ENCODE measurements at regions not wholly inside any gene's neighbourhood (a gene's known extent, or its start where the extent isn't known, plus 50 kb on each side); places are given as distances from the start of the nearest gene placed in this dataset.
A peak's percentile ranks its signal among the peaks of the same experiment; 100 is the strongest.

DNA sequence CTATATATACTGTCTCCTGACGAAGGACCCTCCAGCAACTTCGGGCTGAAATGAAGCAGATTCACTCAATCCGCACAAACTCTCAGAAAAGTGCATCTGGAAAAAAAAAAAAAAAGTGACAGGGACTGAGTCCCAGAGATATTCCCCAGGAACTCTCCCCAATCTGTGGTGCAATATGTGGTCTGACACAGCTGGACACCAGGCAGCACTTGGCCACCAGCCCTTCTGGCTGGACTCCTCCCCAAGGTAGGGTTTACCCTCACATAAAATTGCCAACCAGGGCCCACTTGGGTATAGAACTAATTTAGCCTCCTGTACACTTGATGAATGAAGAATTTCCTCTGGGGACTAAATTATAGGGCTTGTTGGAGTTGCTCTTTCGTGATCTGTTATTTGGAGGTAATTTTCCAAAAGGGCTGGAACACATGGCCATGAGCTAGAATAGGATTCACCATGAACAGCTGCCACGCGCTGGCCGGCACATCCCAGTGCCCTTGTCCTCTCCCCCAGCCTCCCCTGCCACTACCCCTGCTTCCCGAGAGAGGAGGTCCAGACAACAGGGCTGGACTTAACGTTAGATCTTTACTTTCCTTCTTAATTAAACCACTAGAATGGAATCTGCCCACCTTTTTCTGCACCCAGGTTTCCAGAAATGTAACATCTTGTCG lies 379.2 kb downstream of the BMP2 start:
- Mint-ChIP-seq H3K27ac (ENCODE audit: unreplicated experiment) (peak overlapping the region; percentile 75), H3K4me1 (ENCODE audit: low read depth, unreplicated experiment) (peaks cover 7% of the 10 kb centered on the region), H3K27me3 (ENCODE audit: unreplicated experiment) (peaks cover 2% of the 10 kb centered on the region), H3K9me3 (ENCODE audit: unreplicated experiment) (no peaks in the 10 kb centered on the region), H3K36me3 (ENCODE audit: unreplicated experiment) (no peaks in the 10 kb centered on the region), H3K4me3 (ENCODE audit: unreplicated experiment) (no peak overlapping the region)
- TF ChIP-seq CTCF (IDR thresholded peaks at IDR 0.05; ENCODE audit: partially characterized antibody, unreplicated experiment), result no peak
- DNase-seq, result peak; percentile 26

- Mint-ChIP-seq H3K9me3 (ENCODE audit: unreplicated experiment) (no peaks in the 10 kb centered on the region), H3K4me1 (ENCODE audit: low read depth, unreplicated experiment) (peaks cover 7% of the 10 kb centered on the region), H3K36me3 (ENCODE audit: unreplicated experiment) (no peaks in the 10 kb centered on the region), H3K27me3 (ENCODE audit: unreplicated experiment) (peaks cover 2% of the 10 kb centered on the region), H3K27ac (ENCODE audit: unreplicated experiment) (peak overlapping the region; percentile 75), H3K4me3 (ENCODE audit: unreplicated experiment) (no peak overlapping the region)
- TF ChIP-seq CTCF (IDR thresholded peaks at IDR 0.05; ENCODE audit: partially characterized antibody, unreplicated experiment), result no peak
- no peak for DNase-seq
Measured at GRCh38 chr20:7147220-7147601, 379.7 kb downstream of the BMP2 start.

- Mint-ChIP-seq H3K36me3 (ENCODE audit: unreplicated experiment) (no peaks in the 10 kb centered on the region), H3K27me3 (ENCODE audit: unreplicated experiment) (peaks cover under 1% of the 10 kb centered on the region), H3K27ac (ENCODE audit: unreplicated experiment) (no peak overlapping the region), H3K9me3 (ENCODE audit: unreplicated experiment) (no peaks in the 10 kb centered on the region), H3K4me1 (ENCODE audit: low read depth, unreplicated experiment) (peaks cover 3% of the 10 kb centered on the region), H3K4me3 (ENCODE audit: unreplicated experiment) (no peak overlapping the region)
- TF ChIP-seq CTCF (IDR thresholded peaks at IDR 0.05; ENCODE audit: partially characterized antibody, unreplicated experiment), result no peak
- DNase-seq, result no peak
Measured at GRCh38 chr20:7151676-7152470, 384.4 kb downstream of the BMP2 start.

DNA sequence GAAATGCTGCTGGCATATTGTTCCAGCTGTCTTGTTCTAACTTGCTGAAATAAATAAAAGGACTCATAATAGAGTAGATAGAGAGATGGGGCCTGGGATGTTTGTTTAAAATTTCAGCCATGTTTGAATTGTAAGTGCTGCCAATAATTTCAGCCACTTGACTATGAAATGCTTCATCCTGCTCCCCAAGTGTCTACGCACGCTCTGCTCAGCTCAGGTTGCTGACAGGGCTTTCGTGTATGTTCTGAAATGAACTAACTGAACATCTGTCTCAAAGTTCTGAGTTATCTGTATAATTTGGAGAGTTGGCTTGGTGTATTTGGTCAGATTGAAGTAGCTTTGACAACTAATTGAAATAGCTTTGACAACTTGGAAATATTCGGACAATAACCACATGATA lies 387.8 kb downstream of the BMP2 start:
- H3K27ac Mint-ChIP-seq (ENCODE audit: unreplicated experiment), result no peak overlapping the region
- no peaks in the 10 kb centered on the region for H3K27me3 Mint-ChIP-seq (ENCODE audit: unreplicated experiment)
- no peak overlapping the region for H3K4me3 Mint-ChIP-seq (ENCODE audit: unreplicated experiment)
- no peaks in the 10 kb centered on the region for H3K4me1 Mint-ChIP-seq (ENCODE audit: low read depth, unreplicated experiment)
- no peak for DNase-seq
- H3K9me3 Mint-ChIP-seq (ENCODE audit: unreplicated experiment), result no peaks in the 10 kb centered on the region
- TF ChIP-seq CTCF (IDR thresholded peaks at IDR 0.05; ENCODE audit: partially characterized antibody, unreplicated experiment), result no peak
- no peaks in the 10 kb centered on the region for H3K36me3 Mint-ChIP-seq (ENCODE audit: unreplicated experiment)

DNA sequence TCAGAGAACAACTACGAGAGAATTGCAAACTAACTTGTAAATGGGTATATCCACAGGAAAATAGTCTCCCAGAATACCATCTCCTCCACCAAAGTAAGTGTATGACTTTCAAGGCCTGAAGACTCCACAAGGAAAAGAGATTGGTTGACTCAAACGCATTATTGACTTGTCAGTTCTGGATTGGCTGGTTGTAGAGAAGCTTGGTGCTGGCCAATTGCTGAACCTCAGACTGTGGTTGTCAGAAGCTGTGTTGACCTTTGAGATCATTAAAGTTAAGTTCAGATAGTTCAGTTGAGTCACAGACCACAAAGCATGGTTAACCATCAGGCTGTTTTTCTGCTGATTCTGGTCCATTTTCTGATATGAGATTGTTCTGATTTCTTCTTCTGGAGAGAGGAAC lies 388.3 kb downstream of the BMP2 start:
- DNase-seq, result no peak
- no peak overlapping the region for H3K27ac Mint-ChIP-seq (ENCODE audit: unreplicated experiment)
- H3K36me3 Mint-ChIP-seq (ENCODE audit: unreplicated experiment), result no peaks in the 10 kb centered on the region
- H3K4me3 Mint-ChIP-seq (ENCODE audit: unreplicated experiment), result no peak overlapping the region
- H3K9me3 Mint-ChIP-seq (ENCODE audit: unreplicated experiment), result no peaks in the 10 kb centered on the region
- TF ChIP-seq CTCF (IDR thresholded peaks at IDR 0.05; ENCODE audit: partially characterized antibody, unreplicated experiment), result no peak
- H3K4me1 Mint-ChIP-seq (ENCODE audit: low read depth, unreplicated experiment), result no peaks in the 10 kb centered on the region
- H3K27me3 Mint-ChIP-seq (ENCODE audit: unreplicated experiment), result no peaks in the 10 kb centered on the region
